HepG2 (cell line): ENCODE measurements at regions not wholly inside any gene's neighbourhood (a gene's known extent, or its start where the extent isn't known, plus 50 kb on each side); places are given as distances from the start of the nearest gene placed in this dataset.
A peak's percentile ranks its signal among the peaks of the same experiment; 100 is the strongest.
"Not testable (repeated sequence)": the region's sequence is repeated elsewhere in the genome, so short reads cannot be mapped to it uniquely, and the experiment has no call there.

ENCODE experiments used
- ATAC-seq: fragments of 200-7000 bp; cut with Tn5 transposase; 3 replicates; pipeline ENCODE4 v1.9.1; 2020; ENCODE audit warnings: mild to moderate bottlenecking, moderate library complexity
- BruUV-seq: library from RNA; stranded (reverse); fragments of 400-500 nt; replicated peaks from 2 replicates; lab custom pipeline; 2021; lab: Mats Ljungman, UMichigan
- CTCF ChIA-PET: fragments of 300-600 bp; formaldehyde crosslinking; extraction: SDS; loops from one replicate; lab custom pipeline; 2021; ENCODE audit warnings: low total read pairs, inconsistent platforms, low intra/inter-chr PET ratio; lab: Yijun Ruan, JAX
- POLR2A ChIA-PET: fragments of 350-600 bp; sonication (Branson Sonifier 250); formaldehyde crosslinking; loops from one replicate; lab custom pipeline; 2020; ENCODE audit warnings: antibody characterized with exemption, inconsistent platforms; lab: Yijun Ruan, JAX
- DNase-seq: peaks from one replicate; pipeline ENCODE4 v3.0.0-alpha.2; 2015; ENCODE audit warnings: low spot score
- FAIRE-seq: peaks from 3 replicates; lab custom pipeline; 2011; peaks lifted over from hg19 to GRCh38; lab: Jason Lieb, UNC
- H2AFZ ChIP-seq: one replicate; pipeline ENCODE4 v1.6.1; 2011; ENCODE audit warnings: low read length, inconsistent platforms
- H3K27ac ChIP-seq: fragments of 300-600 bp; 3 replicates; pipeline ENCODE4 v1.8.0; 2011; ENCODE audit warnings: mixed run types, mild to moderate bottlenecking, mixed read lengths, low read length, inconsistent platforms; ENCODE audit not compliant: insufficient read depth; ENCODE audit errors: extremely low read length
- H3K27me3 ChIP-seq, 2 experiments: fragments of 200-600 bp in 1 of 2; 2 replicates in 1 of 2; 3 replicates in 1 of 2; pipeline versions ENCODE4 v1.6.0 to v1.8.0; 2011; ENCODE audit warnings: low read length in 2 of 2, mild to moderate bottlenecking in 2 of 2, moderate library complexity in 2 of 2, inconsistent platforms in 1 of 2; ENCODE audit not compliant: insufficient read depth in 2 of 2, control insufficient read depth in 1 of 2
- H3K36me3 ChIP-seq, 2 experiments: fragments of 200-600 bp in 1 of 2; replicated peaks in 1 of 2; 2 replicates in 1 of 2; 3 replicates in 1 of 2; pipeline versions ENCODE4 v1.5.1 to v1.8.0; 2011; ENCODE audit warnings: low read length in 2 of 2, inconsistent platforms in 1 of 2; ENCODE audit not compliant: insufficient read depth in 2 of 2, control insufficient read depth in 1 of 2
- H3K4me1 ChIP-seq: 2 replicates; pipeline ENCODE4 v1.5.1; 2012; ENCODE audit warnings: low read length, inconsistent platforms; ENCODE audit not compliant: insufficient read depth
- H3K4me2 ChIP-seq: 2 replicates; pipeline ENCODE4 v1.6.0; 2011; ENCODE audit warnings: low read depth, low read length, inconsistent platforms
- H3K4me3 ChIP-seq, 3 experiments: fragments of 200-600 bp in 1 of 3; sonication (generic), shearing (Covaris generic) in 1 of 3; replicated peaks in 1 of 3; 2 replicates each; pipeline ENCODE4 v1.5.1; 2011 to 2016; ENCODE audit warnings: low read length in 3 of 3, inconsistent platforms in 2 of 3, low read depth in 2 of 3, mild to moderate bottlenecking in 2 of 3, control low read depth in 1 of 3, mixed read lengths in 1 of 3; ENCODE audit not compliant: insufficient read depth in 1 of 3
- H3K79me2 ChIP-seq: one replicate; pipeline ENCODE4 v1.6.1; 2011; ENCODE audit warnings: low read length, inconsistent platforms; ENCODE audit not compliant: insufficient read depth
- H3K9ac ChIP-seq: 2 replicates; pipeline ENCODE4 v1.6.0; 2011; ENCODE audit warnings: mild to moderate bottlenecking, low read depth, low read length, inconsistent platforms; ENCODE audit not compliant: insufficient read depth
- H3K9me3 ChIP-seq: 2 replicates; pipeline ENCODE4 v1.5.1; 2012; ENCODE audit warnings: mild to moderate bottlenecking, low read length
- H4K20me1 ChIP-seq: 2 replicates; pipeline ENCODE4 v1.6.0; 2011; ENCODE audit warnings: inconsistent platforms, mild to moderate bottlenecking, low read length, moderate library complexity; ENCODE audit not compliant: insufficient read depth
- ELF1 ChIP-seq: sonication (generic); formaldehyde crosslinking; IDR thresholded peaks from 2 replicates; pipeline ENCODE4 v1.4.0; 2020; ENCODE audit warnings: missing genetic modification reagents
- FOSL1 ChIP-seq: sonication (generic); formaldehyde crosslinking; IDR thresholded peaks from 2 replicates; pipeline ENCODE4 v1.9.0; 2021; ENCODE audit warnings: missing genetic modification reagents, borderline replicate concordance
- KDM5A ChIP-seq: fragments of 200-600 bp; sonication (generic); IDR thresholded peaks from 2 replicates; pipeline ENCODE4 v1.7.0; 2018; ENCODE audit warnings: antibody characterized with exemption, mild to moderate bottlenecking, low read length, borderline replicate concordance
- MIER3 ChIP-seq: IDR thresholded peaks from 2 replicates; pipeline ENCODE4 v1.6.1; 2016; ENCODE audit warnings: missing compliant biosample characterization, borderline replicate concordance
- NKX3-1 ChIP-seq: sonication (generic); formaldehyde crosslinking; IDR thresholded peaks from 2 replicates; pipeline ENCODE4 v1.5.0; 2020; ENCODE audit warnings: missing genetic modification reagents
- STAG1 ChIP-seq: sonication (generic); formaldehyde crosslinking; IDR thresholded peaks from 2 replicates; pipeline ENCODE4 v1.4.0; 2020; ENCODE audit warnings: missing genetic modification reagents
- ZNF230 ChIP-seq: sonication (generic); formaldehyde crosslinking; IDR thresholded peaks from 2 replicates; pipeline ENCODE4 v1.4.0; 2020; ENCODE audit warnings: mild to moderate bottlenecking, missing genetic modification reagents
- ZNF234 ChIP-seq: sonication (generic); formaldehyde crosslinking; conservative IDR thresholded peaks from 2 replicates; pipeline ENCODE4 v1.5.1; 2020; ENCODE audit warnings: mild to moderate bottlenecking, missing genetic modification reagents
- WGBS: methylation state at CpG from one replicate; pipeline ENCODE4 v1.1.6; 2017; ENCODE audit warnings: low lambda C conversion rate; 5-methylcytosine and 5-hydroxymethylcytosine counted together
- in situ Hi-C: cut with HindIII; loops from 2 replicates; pipeline ENCODE4 v1.10.0; 2017; ENCODE audit warnings: low pct_unique_long_range_greater_than_20kb; ENCODE audit not compliant: extremely low pct_ligation_motif_present
- intact Hi-C: fragments of 100-400 bp; cut with micrococcal nuclease; formaldehyde crosslinking; loops from one replicate; pipeline ENCODE4 v1.10.0; 2022; ENCODE audit not compliant: unreplicated experiment

GRCh38 chr7:69211739-69212138 is 386.5 kb upstream of the AUTS2 start:
- Histone ChIP-seq H4K20me1 (no peaks in the 10 kb centered on the region), H2AFZ (no peak overlapping the region), H3K27me3 (no peaks in the 10 kb centered on the region), H3K79me2 (no peaks in the 10 kb centered on the region), H3K4me1 (no peaks in the 10 kb centered on the region), H3K4me2 (no peak overlapping the region), H3K36me3 (no peaks in the 10 kb centered on the region), H3K9ac (no peak overlapping the region), H3K27ac (no peak overlapping the region), H3K4me3 (no peak overlapping the region), H3K9me3 (no peaks in the 10 kb centered on the region)
- FAIRE-seq (no peak), ATAC-seq (peak; percentile 69), DNase-seq (no peak)
- BruUV-seq: no TSS peak
- ChIA-PET CTCF (no interaction called here), POLR2A (no interaction called here)
- intact Hi-C loops: no loop called here
- TF ChIP-seq ZNF230 (CRISPR knock-in tag): no peak
- no peak for TF ChIP-seq FOSL1
- peak; percentile 21; the same call in 1 of the 2 replicates for TF ChIP-seq STAG1 (CRISPR knock-in tag)
- no peak for TF ChIP-seq ZNF234 (CRISPR knock-in tag)
- in situ Hi-C loops: no loop called here
- WGBS: 43% methylated on average over 6 of the region's 6 CpGs

DNA sequence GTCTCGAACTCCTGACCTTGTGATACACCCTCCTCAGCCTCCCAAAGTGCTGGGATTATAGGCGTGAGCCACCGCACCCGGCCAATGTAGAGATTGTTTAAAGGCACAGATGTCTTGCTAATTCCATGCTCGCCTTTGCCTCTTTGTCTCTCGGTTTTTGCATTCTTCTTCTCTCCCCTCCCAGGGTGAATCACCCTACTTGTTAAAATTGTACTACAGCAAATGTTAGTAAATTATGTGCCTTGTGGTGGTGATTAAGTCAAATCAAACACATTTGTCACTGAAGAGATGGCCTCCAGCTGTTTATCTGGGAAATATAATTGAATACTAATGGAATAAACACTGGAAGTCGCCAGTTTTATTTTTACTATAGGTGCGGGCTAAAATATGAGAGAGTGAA is 384.4 kb upstream of the AUTS2 start:
- POLR2A ChIA-PET: no interaction called here
- FAIRE-seq (no peak), DNase-seq (no peak), ATAC-seq (no peak)
- Histone ChIP-seq H3K27me3 (no peaks in the 10 kb centered on the region), H3K4me2 (no peak overlapping the region), H3K27ac (no peak overlapping the region), H3K4me3 (no peak overlapping the region), H2AFZ (no peak overlapping the region), H3K79me2 (no peaks in the 10 kb centered on the region), H3K9ac (no peak overlapping the region), H3K36me3 (no peaks in the 10 kb centered on the region), H3K9me3 (no peaks in the 10 kb centered on the region), H4K20me1 (no peaks in the 10 kb centered on the region), H3K4me1 (no peaks in the 10 kb centered on the region)
- intact Hi-C loops: no loop called here
- WGBS: 31% methylated on average over 8 of the region's 8 CpGs
- CTCF ChIA-PET: no interaction called here
- TF ChIP-seq KDM5A (no peak), ELF1 (CRISPR knock-in tag) (no peak), NKX3-1 (no peak), MIER3 (CRISPR knock-in tag) (no peak)
- in situ Hi-C loops: no loop called here
- BruUV-seq: no TSS peak

DNA sequence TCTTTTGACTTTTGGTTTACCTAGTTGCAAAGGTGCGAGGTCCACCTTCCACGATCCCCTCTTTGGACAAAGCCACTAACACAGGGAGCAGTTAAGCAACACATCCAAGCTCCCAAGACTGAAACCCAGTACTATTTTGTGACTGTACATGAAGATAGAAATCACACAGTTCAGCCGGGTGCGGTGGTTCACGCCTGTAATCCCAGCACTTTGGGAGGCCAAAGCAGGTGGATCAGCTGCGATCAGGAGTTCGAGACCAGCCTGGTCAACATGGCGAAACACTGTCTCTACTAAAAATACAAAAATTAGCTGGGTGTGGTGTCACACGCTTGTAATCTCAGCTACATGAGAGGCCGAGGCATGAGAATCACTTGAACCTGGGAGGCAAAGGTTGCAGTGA is 382.8 kb upstream of the AUTS2 start:
- CTCF ChIA-PET, H3K4me1 ChIP-seq, H3K9me3 ChIP-seq, FAIRE-seq, H3K9ac ChIP-seq, H3K79me2 ChIP-seq, POLR2A ChIA-PET, H3K4me2 ChIP-seq, H4K20me1 ChIP-seq, H3K27ac ChIP-seq, ATAC-seq, H2AFZ ChIP-seq, intact Hi-C loops, in situ Hi-C loops, H3K27me3 ChIP-seq, DNase-seq, H3K4me3 ChIP-seq, BruUV-seq, H3K36me3 ChIP-seq: not testable (repeated sequence)
- 44% methylated on average over 10 of the region's 10 CpGs for WGBS
